B cell (primary cell): ENCODE measurements at regions not wholly inside any gene's neighbourhood (a gene's known extent, or its start where the extent isn't known, plus 50 kb on each side); places are given as distances from the start of the nearest gene placed in this dataset.

Experiments
- ATAC-seq: fragments of 200-7000 bp; cut with Tn5 transposase; one replicate; pipeline ENCODE4 v1.10.0; 2021; ENCODE audit warnings: low read depth, mild to moderate bottlenecking, moderate number of reproducible peaks, moderate library complexity
- CTCF ChIA-PET: fragments of 350-600 bp; sonication (Branson Sonifier 250); formaldehyde crosslinking; loops from one replicate; lab custom pipeline; 2021; ENCODE audit warnings: antibody characterized with exemption, inconsistent platforms; lab: Charles Lee
- POLR2A ChIA-PET: fragments of 350-600 bp; sonication (Branson Sonifier 250); formaldehyde crosslinking; loops from one replicate; lab custom pipeline; 2021; ENCODE audit warnings: antibody characterized with exemption; lab: Charles Lee
- DNase-seq: peaks from one replicate; pipeline ENCODE4 v3.0.0; 2013
- H2AFZ ChIP-seq: 2 replicates; pipeline ENCODE4 v1.6.1; 2012; ENCODE audit warnings: mild to moderate bottlenecking, low read depth, low read length; ENCODE audit not compliant: insufficient read depth, poor library complexity, severe bottlenecking
- H3K27ac ChIP-seq, 2 donors: 1 replicate in 1 of 2; 2 replicates in 1 of 2; pipeline ENCODE4 v1.5.1; 2012 to 2013; ENCODE audit warnings: low read length in 2 of 2, mild to moderate bottlenecking in 2 of 2, moderate library complexity in 1 of 2
- H3K27me3 ChIP-seq, 4 experiments: fragments of 200-600 bp in 1 of 4; sonication (generic) in 1 of 4; replicated peaks in 1 of 4; 1 replicate in 2 of 4; 2 replicates in 2 of 4; pipeline versions ENCODE4 v1.6.1 to v1.7.0; 2013 to 2016; ENCODE audit warnings: low read length in 3 of 4, mild to moderate bottlenecking in 2 of 4, mixed read lengths in 1 of 4, moderate library complexity in 1 of 4; ENCODE audit not compliant: insufficient read depth in 4 of 4, control insufficient read depth in 3 of 4; ENCODE audit errors: control extremely low read depth in 1 of 4
- H3K36me3 ChIP-seq, 2 experiments: replicated peaks in 1 of 2; 1 replicate in 1 of 2; 2 replicates in 1 of 2; pipeline versions ENCODE4 v1.6.1 to v1.7.1; 2013; ENCODE audit warnings: low read length in 1 of 2; ENCODE audit not compliant: insufficient read depth in 2 of 2, control insufficient read depth in 1 of 2; ENCODE audit errors: control extremely low read depth in 1 of 2, extremely low read depth in 1 of 2
- H3K4me1 ChIP-seq, 2 donors: fragments of 200-600 bp in 1 of 2; sonication (generic) in 1 of 2; 1 replicate in 1 of 2; 2 replicates in 1 of 2; pipeline versions ENCODE4 v1.5.1 to v1.6.1; 2013 to 2017; ENCODE audit warnings: low read length in 2 of 2; ENCODE audit not compliant: control insufficient read depth in 2 of 2, insufficient read depth in 2 of 2
- H3K4me2 ChIP-seq: replicated peaks from 2 replicates; pipeline ENCODE3; 2012; ENCODE audit warnings: mild to moderate bottlenecking, low read depth, low read length; ENCODE audit not compliant: poor library complexity, severe bottlenecking
- H3K4me3 ChIP-seq, 5 experiments: fragments of 200-600 bp in 1 of 5; sonication (generic) in 1 of 5; 1 replicate in 3 of 5; 2 replicates in 2 of 5; pipeline versions ENCODE4 v1.5.1 to v1.7.0; 2011 to 2016; ENCODE audit warnings: low read length in 4 of 5, mild to moderate bottlenecking in 4 of 5, low read depth in 2 of 5, control low read depth in 1 of 5, moderate library complexity in 1 of 5; ENCODE audit not compliant: insufficient read depth in 1 of 5; ENCODE audit errors: control extremely low read depth in 1 of 5, extremely low read depth in 1 of 5
- H3K79me2 ChIP-seq: fragments of 200-600 bp; sonication (generic); one replicate; pipeline ENCODE4 v1.6.0; 2016; ENCODE audit warnings: low read length; ENCODE audit not compliant: control insufficient read depth, insufficient read depth
- H3K9ac ChIP-seq: fragments of 200-600 bp; sonication (generic); 2 replicates; pipeline ENCODE4 v1.6.1; 2017; ENCODE audit warnings: mild to moderate bottlenecking, low read length, moderate library complexity
- H3K9me3 ChIP-seq, 3 donors: one replicate each; pipeline versions ENCODE4 v1.6.1 to v1.7.1; 2013; ENCODE audit warnings: low read length in 2 of 3; ENCODE audit not compliant: control insufficient read depth in 2 of 3, insufficient read depth in 1 of 3; ENCODE audit errors: control extremely low read depth in 1 of 3
- H4K20me1 ChIP-seq: 2 replicates; pipeline ENCODE4 v1.6.0; 2012; ENCODE audit warnings: mild to moderate bottlenecking, low read length; ENCODE audit not compliant: insufficient read depth, control insufficient read depth, poor library complexity, severe bottlenecking
- H3K27ac Mint-ChIP-seq: one replicate; pipeline ENCODE4 v1.8.0; 2021; ENCODE audit warnings: mixed read lengths
- H3K27me3 Mint-ChIP-seq: one replicate; pipeline ENCODE4 v1.8.0; 2021; ENCODE audit warnings: mixed read lengths
- H3K4me1 Mint-ChIP-seq: one replicate; pipeline ENCODE4 v1.8.0; 2021; ENCODE audit warnings: mixed read lengths
- H3K4me3 Mint-ChIP-seq: one replicate; pipeline ENCODE4 v1.8.0; 2021; ENCODE audit warnings: mixed read lengths
- H3K9me3 Mint-ChIP-seq: one replicate; pipeline ENCODE4 v1.8.0; 2022; ENCODE audit warnings: mixed read lengths; ENCODE audit not compliant: insufficient read depth
- EZH2 ChIP-seq: IDR thresholded peaks from 2 replicates; pipeline ENCODE4 v1.6.1; 2012; ENCODE audit warnings: borderline replicate concordance, low read depth, mild to moderate bottlenecking, moderate library complexity, low read length; ENCODE audit not compliant: insufficient read depth, poor library complexity, severe bottlenecking
- WGBS: methylation state at CpG from one replicate; pipeline ENCODE4 v1.1.5; 2013; ENCODE audit warnings: missing lambda C conversion rate; ENCODE audit not compliant: insufficient coverage; 5-methylcytosine and 5-hydroxymethylcytosine counted together
- intact Hi-C: fragments of 100-400 bp; cut with micrococcal nuclease; formaldehyde crosslinking; loops from one replicate; pipeline ENCODE4 v1.10.0; 2022
- TF ChIP-seq, protein P1 (sequence below): fragments of 200-600 bp; IDR thresholded peaks from one replicate; pipeline ENCODE4 v1.8.0; 2022; ENCODE audit warnings: antibody characterized with exemption, mild to moderate bottlenecking

DNA sequence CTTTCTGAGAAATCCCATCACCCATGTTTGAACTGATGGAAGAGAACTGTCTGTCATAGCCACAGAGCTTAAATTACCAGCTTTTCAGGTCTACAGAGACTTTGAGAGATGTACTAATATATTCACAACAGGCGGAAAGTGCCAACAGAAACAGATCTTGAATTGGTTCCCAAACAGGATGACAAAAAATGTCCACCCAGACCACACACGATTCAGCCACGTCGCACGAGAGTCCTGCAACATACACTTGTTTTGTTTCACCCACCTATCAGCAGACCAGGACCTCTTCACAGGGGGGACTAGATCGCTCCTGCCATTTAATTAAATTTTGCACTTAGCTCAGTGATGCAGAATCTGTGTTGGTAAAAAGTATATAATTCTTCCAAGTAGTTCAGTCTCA is 187.1 kb upstream of the CEP162 start:
- Histone ChIP-seq H3K4me1 (no peaks in the 10 kb centered on the region), H3K4me3 (no peak overlapping the region), H3K79me2 (no peaks in the 10 kb centered on the region), H3K9me3 (no peaks in the 10 kb centered on the region), H3K36me3 (no peaks in the 10 kb centered on the region), H4K20me1 (no peaks in the 10 kb centered on the region), H3K27ac (no peak overlapping the region), H2AFZ (no peak overlapping the region), H3K27me3 (no peaks in the 10 kb centered on the region), H3K4me2 (no peak overlapping the region), H3K9ac (no peak overlapping the region)
- POLR2A ChIA-PET, result no interaction called here
- Mint-ChIP-seq H3K27me3 (peaks cover 4% of the 10 kb centered on the region), H3K27ac (no peak overlapping the region), H3K9me3 (no peaks in the 10 kb centered on the region), H3K4me1 (no peaks in the 10 kb centered on the region), H3K4me3 (no peak overlapping the region)
- ATAC-seq (no peak), DNase-seq (no peak)
- intact Hi-C loops, result no loop called here
- WGBS, result 87% methylated on average over 5 of the region's 6 CpGs
- TF ChIP-seq, protein P1, sequence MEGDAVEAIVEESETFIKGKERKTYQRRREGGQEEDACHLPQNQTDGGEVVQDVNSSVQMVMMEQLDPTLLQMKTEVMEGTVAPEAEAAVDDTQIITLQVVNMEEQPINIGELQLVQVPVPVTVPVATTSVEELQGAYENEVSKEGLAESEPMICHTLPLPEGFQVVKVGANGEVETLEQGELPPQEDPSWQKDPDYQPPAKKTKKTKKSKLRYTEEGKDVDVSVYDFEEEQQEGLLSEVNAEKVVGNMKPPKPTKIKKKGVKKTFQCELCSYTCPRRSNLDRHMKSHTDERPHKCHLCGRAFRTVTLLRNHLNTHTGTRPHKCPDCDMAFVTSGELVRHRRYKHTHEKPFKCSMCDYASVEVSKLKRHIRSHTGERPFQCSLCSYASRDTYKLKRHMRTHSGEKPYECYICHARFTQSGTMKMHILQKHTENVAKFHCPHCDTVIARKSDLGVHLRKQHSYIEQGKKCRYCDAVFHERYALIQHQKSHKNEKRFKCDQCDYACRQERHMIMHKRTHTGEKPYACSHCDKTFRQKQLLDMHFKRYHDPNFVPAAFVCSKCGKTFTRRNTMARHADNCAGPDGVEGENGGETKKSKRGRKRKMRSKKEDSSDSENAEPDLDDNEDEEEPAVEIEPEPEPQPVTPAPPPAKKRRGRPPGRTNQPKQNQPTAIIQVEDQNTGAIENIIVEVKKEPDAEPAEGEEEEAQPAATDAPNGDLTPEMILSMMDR, result no peak
- TF ChIP-seq EZH2, result no peak
- CTCF ChIA-PET, result no interaction called here

DNA sequence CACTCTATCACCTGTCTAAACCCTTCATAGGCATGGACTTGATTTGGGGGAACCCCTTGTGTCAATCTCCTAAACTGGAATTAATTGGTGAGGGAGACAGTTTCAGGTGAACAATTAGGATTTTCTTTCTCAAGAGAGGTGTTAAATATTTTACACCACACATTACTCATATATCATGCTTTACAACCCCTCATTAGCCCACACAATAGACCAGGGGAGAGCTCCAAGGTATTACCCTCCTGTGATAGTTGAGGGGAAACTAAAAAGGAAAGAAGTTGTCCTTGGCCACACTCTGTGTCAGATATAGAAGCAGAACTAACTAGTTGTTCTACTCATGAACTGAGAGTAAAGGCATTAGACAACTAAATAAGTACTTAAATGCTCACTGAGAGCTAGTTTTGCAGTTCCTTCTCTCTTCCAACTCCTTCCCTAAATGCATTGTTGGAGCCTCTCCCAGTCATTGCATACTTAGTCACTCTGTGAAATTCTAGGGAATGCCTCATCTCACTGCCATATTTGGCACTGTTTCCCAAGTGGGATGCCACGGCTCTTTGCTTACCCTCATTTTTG is 183.7 kb upstream of the CEP162 start:
- Mint-ChIP-seq H3K9me3 (no peaks in the 10 kb centered on the region), H3K27ac (no peak overlapping the region), H3K4me3 (no peak overlapping the region), H3K27me3 (no peaks in the 10 kb centered on the region), H3K4me1 (no peaks in the 10 kb centered on the region)
- POLR2A ChIA-PET, result no interaction called here
- H3K27me3 ChIP-seq, result no peaks in the 10 kb centered on the region
- H3K4me2 ChIP-seq, result no peak overlapping the region
- H3K4me1 ChIP-seq, result no peaks in the 10 kb centered on the region
- WGBS, result no CpG with 5 or more reads among the region's 1 CpG
- no peaks in the 10 kb centered on the region for H3K79me2 ChIP-seq
- H4K20me1 ChIP-seq, result no peaks in the 10 kb centered on the region
- no peak overlapping the region for H2AFZ ChIP-seq
- ATAC-seq, result no peak
- CTCF ChIA-PET, result no interaction called here
- no peak overlapping the region for H3K27ac ChIP-seq
- no peak for DNase-seq
- no peak overlapping the region for H3K9ac ChIP-seq
- H3K36me3 ChIP-seq, result no peaks in the 10 kb centered on the region
- intact Hi-C loops, result no loop called here
- TF ChIP-seq EZH2, result no peak
- TF ChIP-seq, protein P1, result no peak
- no peak overlapping the region for H3K4me3 ChIP-seq
- no peaks in the 10 kb centered on the region for H3K9me3 ChIP-seq
